ENCODE measurements at regions not wholly inside any gene's neighbourhood (a gene's known extent, or its start where the extent isn't known, plus 50 kb on each side); places are given as distances from the start of the nearest gene placed in this dataset.

DNA sequence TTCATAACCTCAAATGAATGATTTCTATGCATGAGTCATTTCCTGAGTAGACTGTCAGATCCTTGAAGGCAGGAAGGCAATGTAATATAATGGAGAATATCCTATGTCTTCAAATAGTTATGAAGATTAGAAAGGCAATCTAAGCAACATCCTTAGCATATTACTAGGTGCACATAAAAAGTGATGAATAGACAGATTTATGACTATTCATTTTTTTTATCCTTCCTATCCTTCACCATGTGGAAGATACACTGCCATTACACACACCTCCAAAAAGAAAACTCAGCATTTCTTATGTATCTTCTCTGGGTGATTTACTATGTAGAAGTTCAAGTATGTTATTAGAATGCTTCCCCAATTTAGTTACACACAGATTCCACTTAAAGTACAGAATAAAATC is 126.4 kb upstream of the MAF start:
- Mint-ChIP-seq H3K27me3 (ENCODE audit: low read depth) (no peaks in the 10 kb centered on the region), H3K4me1 (peaks cover 12% of the 10 kb centered on the region), H3K36me3 (ENCODE audit: low read depth) (peaks cover 4% of the 10 kb centered on the region), H3K27ac (no peak overlapping the region), H3K4me3 (no peak overlapping the region), H3K9me3 (peaks cover 6% of the 10 kb centered on the region)
- TF ChIP-seq, protein P1, sequence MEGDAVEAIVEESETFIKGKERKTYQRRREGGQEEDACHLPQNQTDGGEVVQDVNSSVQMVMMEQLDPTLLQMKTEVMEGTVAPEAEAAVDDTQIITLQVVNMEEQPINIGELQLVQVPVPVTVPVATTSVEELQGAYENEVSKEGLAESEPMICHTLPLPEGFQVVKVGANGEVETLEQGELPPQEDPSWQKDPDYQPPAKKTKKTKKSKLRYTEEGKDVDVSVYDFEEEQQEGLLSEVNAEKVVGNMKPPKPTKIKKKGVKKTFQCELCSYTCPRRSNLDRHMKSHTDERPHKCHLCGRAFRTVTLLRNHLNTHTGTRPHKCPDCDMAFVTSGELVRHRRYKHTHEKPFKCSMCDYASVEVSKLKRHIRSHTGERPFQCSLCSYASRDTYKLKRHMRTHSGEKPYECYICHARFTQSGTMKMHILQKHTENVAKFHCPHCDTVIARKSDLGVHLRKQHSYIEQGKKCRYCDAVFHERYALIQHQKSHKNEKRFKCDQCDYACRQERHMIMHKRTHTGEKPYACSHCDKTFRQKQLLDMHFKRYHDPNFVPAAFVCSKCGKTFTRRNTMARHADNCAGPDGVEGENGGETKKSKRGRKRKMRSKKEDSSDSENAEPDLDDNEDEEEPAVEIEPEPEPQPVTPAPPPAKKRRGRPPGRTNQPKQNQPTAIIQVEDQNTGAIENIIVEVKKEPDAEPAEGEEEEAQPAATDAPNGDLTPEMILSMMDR (IDR thresholded peaks at IDR 0.05; ENCODE audit: unreplicated experiment in 3 of 3) = no peak

- H3K9me3 Mint-ChIP-seq = peaks cover 3% of the 10 kb centered on the region
- no peaks in the 10 kb centered on the region for H3K27me3 Mint-ChIP-seq (ENCODE audit: low read depth)
- peaks cover 25% of the 10 kb centered on the region for H3K4me1 Mint-ChIP-seq
- H3K4me3 Mint-ChIP-seq = no peak overlapping the region
- peaks cover 4% of the 10 kb centered on the region for H3K36me3 Mint-ChIP-seq (ENCODE audit: low read depth)
- TF ChIP-seq, protein P1 (IDR thresholded peaks at IDR 0.05; ENCODE audit: unreplicated experiment in 3 of 3) = no peak
- H3K27ac Mint-ChIP-seq = peak overlapping the region in 2 of 3 experiments; percentile 4 to 59
Observed at GRCh38 chr16:79725051-79725450, 124.5 kb upstream of the MAF start.

- Mint-ChIP-seq H3K27ac (peak overlapping the region in 1 of 3 experiments; percentile 4), H3K27me3 (ENCODE audit: low read depth) (no peaks in the 10 kb centered on the region), H3K4me3 (no peak overlapping the region), H3K4me1 (peaks cover 25% of the 10 kb centered on the region), H3K9me3 (peaks cover 3% of the 10 kb centered on the region), H3K36me3 (ENCODE audit: low read depth) (peaks cover 4% of the 10 kb centered on the region)
- TF ChIP-seq, protein P1 (IDR thresholded peaks at IDR 0.05; ENCODE audit: unreplicated experiment in 3 of 3) = no peak
Observed at GRCh38 chr16:79723583-79724168, 123.1 kb upstream of the MAF start.

DNA sequence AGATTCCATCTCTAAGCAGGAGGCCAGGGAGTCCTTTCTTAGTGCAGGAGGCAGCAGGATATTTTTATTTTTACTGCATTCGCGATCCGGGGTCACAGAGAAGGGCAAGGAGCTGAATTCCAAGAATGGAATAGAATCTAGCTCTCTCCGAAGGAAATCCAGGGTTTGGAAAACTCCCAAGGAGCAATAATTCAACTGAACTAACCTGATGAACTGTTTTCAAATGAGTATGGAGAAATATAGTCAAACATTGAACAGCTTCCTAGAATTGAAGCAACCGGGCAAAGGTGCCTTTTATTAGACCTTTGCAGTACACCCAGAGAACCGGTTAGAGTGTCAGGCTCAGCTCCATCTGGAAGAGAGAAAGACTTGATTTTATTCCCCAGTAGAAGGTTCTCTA is 120.7 kb upstream of the MAF start:
- TF ChIP-seq, protein P1 (IDR thresholded peaks at IDR 0.05; ENCODE audit: unreplicated experiment in 3 of 3) = no peak
- Mint-ChIP-seq H3K4me1 (peaks cover 46% of the 10 kb centered on the region), H3K9me3 (peaks cover 3% of the 10 kb centered on the region), H3K27ac (peak overlapping the region; percentile 65 to 94 (median 90)), H3K4me3 (no peak overlapping the region), H3K36me3 (ENCODE audit: low read depth) (peaks cover 4% of the 10 kb centered on the region), H3K27me3 (ENCODE audit: low read depth) (no peaks in the 10 kb centered on the region)

DNA sequence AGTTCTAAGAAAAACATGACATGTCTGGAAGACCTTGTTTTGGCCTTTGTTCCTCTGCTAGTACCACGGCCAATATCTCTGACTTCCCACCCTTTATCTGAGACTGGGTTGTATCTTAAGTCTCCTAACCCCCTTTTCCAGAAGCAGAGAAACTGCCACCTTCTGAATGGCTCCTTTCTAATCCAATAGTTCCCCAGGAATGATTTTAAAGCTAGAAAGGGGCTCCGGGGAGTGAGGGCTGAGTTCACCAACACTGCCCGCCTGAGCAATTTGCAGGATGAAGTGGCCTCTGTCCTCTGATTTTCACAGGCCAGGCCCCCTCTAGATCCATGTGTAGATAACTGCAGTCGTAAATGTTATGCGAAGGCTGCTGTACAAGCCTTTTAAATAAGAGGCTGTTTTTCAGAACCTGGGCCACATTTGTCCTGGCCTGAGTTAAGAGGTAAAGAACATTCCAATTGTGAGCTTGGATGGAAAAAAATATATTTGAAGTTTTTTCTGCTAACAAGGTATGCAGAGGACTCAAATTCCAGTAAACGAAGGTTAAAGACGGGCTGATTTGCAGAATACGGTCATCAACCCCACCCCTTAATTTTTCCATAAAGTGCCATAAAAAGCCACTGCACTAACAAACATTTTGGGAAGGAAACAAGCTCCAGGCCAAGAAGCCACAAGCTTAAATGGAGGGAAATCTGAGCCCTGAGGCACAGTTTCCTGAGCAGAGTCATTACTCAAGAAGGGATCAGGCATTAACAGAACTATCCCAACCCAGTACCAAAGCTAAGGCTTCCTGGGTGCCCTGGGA is 117.0 kb upstream of the MAF start:
- H3K27ac Mint-ChIP-seq = peak overlapping the region; percentile 86 to 94 (median 92)
- no peak overlapping the region for H3K4me3 Mint-ChIP-seq
- TF ChIP-seq, protein P1 (IDR thresholded peaks at IDR 0.05; ENCODE audit: unreplicated experiment in 3 of 3) = no peak
- H3K4me1 Mint-ChIP-seq = peaks cover 54% of the 10 kb centered on the region
- peaks cover 4% of the 10 kb centered on the region for H3K36me3 Mint-ChIP-seq (ENCODE audit: low read depth)
- H3K27me3 Mint-ChIP-seq (ENCODE audit: low read depth) = no peaks in the 10 kb centered on the region
- H3K9me3 Mint-ChIP-seq = peaks cover 3% of the 10 kb centered on the region

Data from nephron (organoid).